WTC11 (cell line): ENCODE measurements at regions not wholly inside any gene's neighbourhood (a gene's known extent, or its start where the extent isn't known, plus 50 kb on each side); places are given as distances from the start of the nearest gene placed in this dataset.

Source experiments
- ATAC-seq: fragments of 200-7000 bp; cut with Tn5 transposase; 2 replicates; pipeline ENCODE4 v1.10.0; 2021; ENCODE audit warnings: mild to moderate bottlenecking, moderate library complexity
- CTCF ChIA-PET: fragments of 300-600 bp; sonication (Branson Sonifier 250); formaldehyde crosslinking; loops from one replicate; lab custom pipeline; 2021; ENCODE audit warnings: antibody characterized with exemption; lab: Charles Lee
- POLR2A ChIA-PET: fragments of 350-600 bp; sonication (Branson Sonifier 250); formaldehyde crosslinking; loops from one replicate; lab custom pipeline; 2021; ENCODE audit warnings: antibody characterized with exemption; lab: Charles Lee
- DNase-seq: peaks from one replicate; pipeline ENCODE4 v3.0.0; 2021; ENCODE audit warnings: low spot score
- H3K27ac Mint-ChIP-seq: 2 replicates; pipeline ENCODE4 v1.8.0; 2021; ENCODE audit warnings: mixed read lengths
- H3K27me3 Mint-ChIP-seq: 2 replicates; pipeline ENCODE4 v1.8.0; 2021; ENCODE audit warnings: low read depth, mild to moderate bottlenecking, moderate library complexity, mixed read lengths
- H3K36me3 Mint-ChIP-seq: 2 replicates; pipeline ENCODE4 v1.8.0; 2021; ENCODE audit warnings: mixed read lengths
- H3K4me1 Mint-ChIP-seq: 2 replicates; pipeline ENCODE4 v1.8.0; 2022; ENCODE audit warnings: mixed read lengths
- H3K4me3 Mint-ChIP-seq: 2 replicates; pipeline ENCODE4 v1.8.0; 2021; ENCODE audit warnings: mild to moderate bottlenecking, moderate library complexity, mixed read lengths
- H3K9me3 Mint-ChIP-seq: 2 replicates; pipeline ENCODE4 v1.8.0; 2021; ENCODE audit warnings: mixed read lengths
- CDX4 ChIP-seq: fragments of 250-450 bp; sonication (Bioruptor Pico); IDR thresholded peaks from 2 replicates; pipeline ENCODE4 v1.9.0; 2021; ENCODE audit warnings: moderate library complexity, mild to moderate bottlenecking, inconsistent platforms, borderline replicate concordance
- CREM ChIP-seq: sonication (generic); formaldehyde crosslinking; IDR thresholded peaks from 2 replicates; pipeline ENCODE4 v1.8.1; 2022; ENCODE audit warnings: mild to moderate bottlenecking, missing genetic modification reagents, moderate library complexity
- ERG ChIP-seq: fragments of 250-450 bp; sonication (Bioruptor Pico); IDR thresholded peaks from 2 replicates; pipeline ENCODE4 v1.8.0; 2021; ENCODE audit warnings: mild to moderate bottlenecking
- FOXJ3 ChIP-seq: sonication (generic); formaldehyde crosslinking; IDR thresholded peaks from 2 replicates; pipeline ENCODE4 v1.9.0; 2021; ENCODE audit warnings: missing genetic modification reagents, mild to moderate bottlenecking, borderline replicate concordance
- FOXK1 ChIP-seq: sonication (generic); formaldehyde crosslinking; IDR thresholded peaks from 2 replicates; pipeline ENCODE4 v1.8.0; 2022; ENCODE audit warnings: mild to moderate bottlenecking, moderate library complexity, missing genetic modification reagents
- GRHL2 ChIP-seq: fragments of 250-450 bp; sonication (Bioruptor Pico); IDR thresholded peaks from 2 replicates; pipeline ENCODE4 v1.8.0; 2022; ENCODE audit warnings: mild to moderate bottlenecking, moderate library complexity; ENCODE audit not compliant: insufficient replicate concordance, severe bottlenecking
- HMGA2 ChIP-seq: fragments of 250-450 bp; sonication (Bioruptor Pico); IDR thresholded peaks from 2 replicates; pipeline ENCODE4 v1.4.0; 2021; ENCODE audit warnings: mild to moderate bottlenecking, moderate library complexity
- JUN ChIP-seq: sonication (generic); formaldehyde crosslinking; IDR thresholded peaks from 2 replicates; pipeline ENCODE4 v1.8.0; 2023; ENCODE audit warnings: mild to moderate bottlenecking, missing genetic modification reagents
- MAX ChIP-seq: sonication (generic); formaldehyde crosslinking; IDR thresholded peaks from 2 replicates; pipeline ENCODE4 v1.8.0; 2022; ENCODE audit warnings: mild to moderate bottlenecking, missing genetic modification reagents
- SOX15 ChIP-seq: fragments of 250-450 bp; sonication (Bioruptor Pico); IDR thresholded peaks from 2 replicates; pipeline ENCODE4 v1.9.0; 2021; ENCODE audit warnings: mild to moderate bottlenecking
- TEAD1 ChIP-seq: sonication (generic); formaldehyde crosslinking; IDR thresholded peaks from 2 replicates; pipeline ENCODE4 v1.8.0; 2022; ENCODE audit warnings: mild to moderate bottlenecking, missing genetic modification reagents
- ZBTB21 ChIP-seq: sonication (generic); formaldehyde crosslinking; IDR thresholded peaks from 2 replicates; pipeline ENCODE4 v1.8.1; 2023; ENCODE audit warnings: mild to moderate bottlenecking, missing genetic modification reagents, borderline replicate concordance
- ZMAT4 ChIP-seq: fragments of 250-450 bp; sonication (Bioruptor Pico); IDR thresholded peaks from 2 replicates; pipeline ENCODE4 v1.9.0; 2021; ENCODE audit warnings: mild to moderate bottlenecking
- ZNF317 ChIP-seq: sonication (generic); formaldehyde crosslinking; IDR thresholded peaks from 2 replicates; pipeline ENCODE4 v1.8.1; 2023; ENCODE audit warnings: low read depth, mild to moderate bottlenecking, moderate library complexity, missing genetic modification reagents, borderline replicate concordance
- ZNF532 ChIP-seq: fragments of 250-450 bp; sonication (Bioruptor Pico); IDR thresholded peaks from 2 replicates; pipeline ENCODE4 v1.9.0; 2021; ENCODE audit warnings: mild to moderate bottlenecking, borderline replicate concordance

GRCh38 chr2:60249879-60250278 lies 303.6 kb downstream of the BCL11A start (continued):
- TF ChIP-seq MAX (CRISPR knock-in tag) (no peak), CDX4 (no peak)

GRCh38 chr2:60247471-60247870 lies 306.0 kb downstream of the BCL11A start:
- H3K27me3 Mint-ChIP-seq = no peaks in the 10 kb centered on the region
- no peaks in the 10 kb centered on the region for H3K36me3 Mint-ChIP-seq
- peaks cover 11% of the 10 kb centered on the region for H3K4me1 Mint-ChIP-seq
- ATAC-seq (no peak; the same call in 1 of the 2 replicates), DNase-seq (no peak)
- H3K27ac Mint-ChIP-seq = no peak overlapping the region
- peaks cover 9% of the 10 kb centered on the region; the same call in 1 of the 2 replicates for H3K9me3 Mint-ChIP-seq
- ChIA-PET CTCF (interaction anchor here (0.6 to 1.0 kb wide), 3 partner anchors 69 to 427 kb away, joined by 3 read pairs; no protein-coding TSS in a partner anchor), POLR2A (interaction anchor here (0.6 kb wide), 1 partner anchor 13 kb away, joined by 3 read pairs; no protein-coding TSS in a partner anchor)
- H3K4me3 Mint-ChIP-seq = no peak overlapping the region
- TF ChIP-seq JUN (CRISPR knock-in tag) = no peak
- no peak for TF ChIP-seq ZNF317 (CRISPR knock-in tag)
- no peak for TF ChIP-seq ERG (CRISPR knock-in tag)
- TF ChIP-seq TEAD1 (CRISPR knock-in tag) = no peak
- TF ChIP-seq HMGA2 = no peak
- TF ChIP-seq CREM = no peak
- no peak for TF ChIP-seq GRHL2 (CRISPR knock-in tag)
- no peak for TF ChIP-seq FOXK1
- no peak for TF ChIP-seq ZBTB21

- Mint-ChIP-seq H3K9me3 (peaks cover 13% of the 10 kb centered on the region), H3K27ac (no peak overlapping the region), H3K4me3 (no peak overlapping the region), H3K27me3 (no peaks in the 10 kb centered on the region)
- ChIA-PET CTCF (no interaction called here), POLR2A (no interaction called here)
- no peak for TF ChIP-seq ZNF532 (CRISPR knock-in tag)
- no peak for TF ChIP-seq SOX15 (CRISPR knock-in tag)
- no peak for TF ChIP-seq HMGA2
- no peak for TF ChIP-seq FOXJ3
- no peak for TF ChIP-seq ZMAT4 (CRISPR knock-in tag)
- TF ChIP-seq, all 79 proteins: peak for 0
- Mint-ChIP-seq H3K36me3 (no peaks in the 10 kb centered on the region), H3K4me1 (peaks cover 11% of the 10 kb centered on the region)
- DNase-seq = no peak
- no peak for ATAC-seq
These were observed 306.9 kb downstream of the BCL11A start for GRCh38 chr2:60246583-60246982.
